SU-DHL-6 (cell line): ENCODE measurements at regions not wholly inside any gene's neighbourhood (a gene's known extent, or its start where the extent isn't known, plus 50 kb on each side); places are given as distances from the start of the nearest gene placed in this dataset.

Experiments
- CTCF ChIP-seq: fragments of 200-600 bp; sonication (generic); IDR thresholded peaks from one replicate; pipeline ENCODE4 v1.5.1; 2017; ENCODE audit warnings: antibody characterized with exemption, mild to moderate bottlenecking, low read length, moderate library complexity; ENCODE audit not compliant: insufficient read depth, poor library complexity, severe bottlenecking
- EZH2phosphoT487 ChIP-seq: fragments of 200-600 bp; sonication (generic), shearing (Covaris generic); conservative IDR thresholded peaks from 2 replicates; pipeline ENCODE4 v1.6.1; 2018; ENCODE audit warnings: mild to moderate bottlenecking, antibody characterized with exemption, low read length, moderate library complexity, mixed read lengths

- no peak for TF ChIP-seq CTCF
- no peak for TF ChIP-seq EZH2phosphoT487
These were observed 202.8 kb upstream of the BTBD3 start for GRCh38 chr20:11714886-11715285.
